K562 (cell line): ENCODE measurements at regions not wholly inside any gene's neighbourhood (a gene's known extent, or its start where the extent isn't known, plus 50 kb on each side); places are given as distances from the start of the nearest gene placed in this dataset.

Experiments
- ATAC-seq: fragments of 200-7000 bp; cut with Tn5 transposase; 3 replicates; pipeline ENCODE4 v1.9.1; 2020; ENCODE audit warnings: moderate library complexity
- BruUV-seq: library from RNA; stranded (reverse); fragments of 400-500 nt; replicated peaks from 2 replicates; lab custom pipeline; 2021; lab: Mats Ljungman, UMichigan
- CTCF ChIA-PET: fragments of 300-600 bp; formaldehyde crosslinking; extraction: SDS; loops from one replicate; lab custom pipeline; 2021; ENCODE audit warnings: low intra/inter-chr PET ratio; lab: Yijun Ruan, JAX
- POLR2A ChIA-PET: fragments of 300-600, 350-650 bp; sonication (Branson Sonifier 250); formaldehyde crosslinking; extraction: SDS; loops from one replicate; lab custom pipeline; 2021; ENCODE audit warnings: antibody characterized with exemption, inconsistent platforms; lab: Yijun Ruan, JAX
- DNase-seq, 4 experiments: peaks; one replicate each; pipeline versions ENCODE4 v3.0.0 to v3.0.0-alpha.2; 2011 to 2018; ENCODE audit warnings: low spot score in 3 of 4, mixed read lengths in 3 of 4; ENCODE audit errors: extremely low read depth in 1 of 4
- FAIRE-seq: peaks from 2 replicates; lab custom pipeline; 2011; peaks lifted over from hg19 to GRCh38; lab: Jason Lieb, UNC
- H2AFZ ChIP-seq: 2 replicates; pipeline ENCODE4 v1.6.0; 2011; ENCODE audit warnings: low read depth, low read length, control low read depth, inconsistent platforms
- H3K27ac ChIP-seq: fragments of 200-600 bp; 3 replicates; pipeline ENCODE4 v1.8.0; 2011; ENCODE audit warnings: low read depth, mild to moderate bottlenecking, control low read depth, inconsistent platforms, low read length, moderate library complexity, mixed read lengths; ENCODE audit errors: extremely low read depth
- H3K27me3 ChIP-seq, 2 experiments: fragments of 300-600 bp in 1 of 2; 2 replicates in 1 of 2; 3 replicates in 1 of 2; pipeline versions ENCODE4 v1.6.0 to v1.8.0; 2011; ENCODE audit warnings: inconsistent platforms in 2 of 2, low read length in 2 of 2, mild to moderate bottlenecking in 1 of 2, mixed read lengths in 1 of 2, moderate library complexity in 1 of 2; ENCODE audit not compliant: control insufficient read depth in 2 of 2, insufficient read depth in 2 of 2
- H3K36me3 ChIP-seq: fragments of 300-600 bp; 3 replicates; pipeline ENCODE4 v1.8.0; 2011; ENCODE audit warnings: mild to moderate bottlenecking, low read length, inconsistent platforms; ENCODE audit not compliant: control insufficient read depth, insufficient read depth
- H3K4me1 ChIP-seq, 2 experiments: fragments of 200-600 bp in 1 of 2; replicated peaks in 1 of 2; 2 replicates in 1 of 2; 3 replicates in 1 of 2; pipeline versions ENCODE4 v1.5.1 to v1.8.0; 2011; ENCODE audit warnings: inconsistent platforms in 2 of 2, low read length in 2 of 2, mild to moderate bottlenecking in 1 of 2, mixed read lengths in 1 of 2, moderate library complexity in 1 of 2; ENCODE audit not compliant: control insufficient read depth in 2 of 2, insufficient read depth in 2 of 2
- H3K4me2 ChIP-seq: 2 replicates; pipeline ENCODE4 v1.6.1; 2011; ENCODE audit warnings: low read length, control low read depth, inconsistent platforms, mixed read lengths; ENCODE audit not compliant: insufficient read depth
- H3K4me3 ChIP-seq: fragments of 200-600 bp; sonication (generic), shearing (Covaris generic); 2 replicates; pipeline ENCODE4 v1.5.1; 2016; ENCODE audit warnings: control low read depth, inconsistent platforms
- H3K79me2 ChIP-seq: fragments of 200-600 bp; 3 replicates; pipeline ENCODE4 v1.8.0; 2011; ENCODE audit warnings: low read length, inconsistent platforms; ENCODE audit not compliant: control insufficient read depth, insufficient read depth
- H3K9ac ChIP-seq, 2 experiments: 2 replicates each; pipeline versions ENCODE4 v1.6.0 to v1.6.1; 2011; ENCODE audit warnings: low read depth in 2 of 2, low read length in 2 of 2, control low read depth in 1 of 2, inconsistent platforms in 1 of 2, mild to moderate bottlenecking in 1 of 2, mixed read lengths in 1 of 2; ENCODE audit not compliant: insufficient read depth in 1 of 2
- H3K9me1 ChIP-seq: one replicate; pipeline ENCODE4 v1.6.0; 2011; ENCODE audit warnings: inconsistent platforms, mild to moderate bottlenecking, low read length, moderate library complexity; ENCODE audit not compliant: control insufficient read depth, insufficient read depth
- H3K9me3 ChIP-seq: replicated peaks from 2 replicates; pipeline ENCODE4 v1.5.1; 2011; ENCODE audit warnings: low read depth, low read length, inconsistent platforms; ENCODE audit not compliant: control insufficient read depth, insufficient read depth
- H4K20me1 ChIP-seq: replicated peaks from 2 replicates; pipeline ENCODE4 v1.6.1; 2011; ENCODE audit warnings: low read length, inconsistent platforms, mixed read lengths; ENCODE audit not compliant: control insufficient read depth, insufficient read depth
- BHLHE40 ChIP-seq: IDR thresholded peaks from 2 replicates; pipeline ENCODE4 v1.6.1; 2011; ENCODE audit warnings: low read length, improper control_type of control experiment
- ELF4 ChIP-seq: fragments of 450-650 bp; formaldehyde crosslinking; IDR thresholded peaks from 2 replicates; pipeline ENCODE4 v1.4.0; 2022; ENCODE audit warnings: missing genetic modification characterization
- HDAC6 ChIP-seq: IDR thresholded peaks from 2 replicates; pipeline ENCODE4 v1.6.1; 2012; ENCODE audit warnings: low read depth, mild to moderate bottlenecking, control low read depth, inconsistent platforms, low read length, moderate library complexity
- KDM1A ChIP-seq, 2 experiments: fragments of 450-650 bp; IDR thresholded peaks; 2 replicates each; pipeline ENCODE4 v1.6.1; 2016; ENCODE audit warnings: mild to moderate bottlenecking in 2 of 2
- NFIC ChIP-seq: fragments of 450-650 bp; IDR thresholded peaks from 2 replicates; pipeline ENCODE4 v1.6.1; 2017; ENCODE audit warnings: mild to moderate bottlenecking, inconsistent platforms
- NFIX ChIP-seq: fragments of 250-450 bp; sonication (Bioruptor Pico); IDR thresholded peaks from 2 replicates; pipeline ENCODE4 v1.4.0; 2020; ENCODE audit warnings: low read depth, mild to moderate bottlenecking, moderate library complexity
- PHB ChIP-seq: fragments of 250-450 bp; sonication (Bioruptor Pico); IDR thresholded peaks from 2 replicates; pipeline ENCODE4 v1.5.0; 2021
- RBM25 ChIP-seq: fragments of 200-400 bp; formaldehyde crosslinking; IDR thresholded peaks from 2 replicates; pipeline ENCODE4 v1.6.1; 2018; ENCODE audit warnings: low read length, low read depth, moderate library complexity; ENCODE audit not compliant: severe bottlenecking
- SREBF1 ChIP-seq: fragments of 150-350 bp; IDR thresholded peaks from 2 replicates; pipeline ENCODE4 v1.6.1; 2014; ENCODE audit warnings: antibody characterized with exemption, low read depth, low read length, borderline replicate concordance
- ZC3H11A ChIP-seq: IDR thresholded peaks from 2 replicates; pipeline ENCODE4 v1.6.1; 2012; ENCODE audit warnings: low read depth, low read length, improper control_type of control experiment
- ZNF143 ChIP-seq: sonication (generic); formaldehyde crosslinking; IDR thresholded peaks from 2 replicates; pipeline ENCODE4 v1.9.0; 2022; ENCODE audit warnings: mild to moderate bottlenecking, missing genetic modification reagents
- ZNF766 ChIP-seq: fragments of 200-800 bp; sonication (Bioruptor generic); conservative IDR thresholded peaks from 2 replicates; pipeline ENCODE4 v1.6.1; 2016; ENCODE audit warnings: missing genetic modification characterization, missing compliant biosample characterization
- WGBS: fragments of 100-300 bp; shearing (Covaris generic); methylation state at CpG from one replicate; pipeline ENCODE4 v1.1.6; 2016; ENCODE audit warnings: low coverage, mixed read lengths; ENCODE audit not compliant: insufficient coverage; ENCODE audit errors: missing lambda C conversion rate; 5-methylcytosine and 5-hydroxymethylcytosine counted together
- in situ Hi-C: fragments of 300-500 bp; cut with MboI; formaldehyde crosslinking; loops from 4 replicates; pipeline ENCODE4 v1.15.0; 2018; ENCODE audit warnings: inconsistent platforms, mixed read lengths
- intact Hi-C: fragments of 100-400 bp; cut with micrococcal nuclease; formaldehyde crosslinking; loops from 2 replicates; pipeline ENCODE4 v1.14.2; 2022
- TF ChIP-seq, protein P1 (sequence below): fragments of 450-650 bp; formaldehyde crosslinking; conservative IDR thresholded peaks from 2 replicates; pipeline ENCODE4 v1.4.0; 2022; ENCODE audit warnings: mild to moderate bottlenecking, missing genetic modification characterization
- TF ChIP-seq, protein P2 (sequence below): sonication (generic); IDR thresholded peaks from 2 replicates; pipeline ENCODE4 v1.6.1; 2016
- TF ChIP-seq, protein P3 (sequence below): fragments of 200-800 bp; sonication (Bioruptor generic); IDR thresholded peaks from 2 replicates; pipeline ENCODE4 v1.6.1; 2017; ENCODE audit warnings: missing genetic modification characterization, missing compliant biosample characterization

DNA sequence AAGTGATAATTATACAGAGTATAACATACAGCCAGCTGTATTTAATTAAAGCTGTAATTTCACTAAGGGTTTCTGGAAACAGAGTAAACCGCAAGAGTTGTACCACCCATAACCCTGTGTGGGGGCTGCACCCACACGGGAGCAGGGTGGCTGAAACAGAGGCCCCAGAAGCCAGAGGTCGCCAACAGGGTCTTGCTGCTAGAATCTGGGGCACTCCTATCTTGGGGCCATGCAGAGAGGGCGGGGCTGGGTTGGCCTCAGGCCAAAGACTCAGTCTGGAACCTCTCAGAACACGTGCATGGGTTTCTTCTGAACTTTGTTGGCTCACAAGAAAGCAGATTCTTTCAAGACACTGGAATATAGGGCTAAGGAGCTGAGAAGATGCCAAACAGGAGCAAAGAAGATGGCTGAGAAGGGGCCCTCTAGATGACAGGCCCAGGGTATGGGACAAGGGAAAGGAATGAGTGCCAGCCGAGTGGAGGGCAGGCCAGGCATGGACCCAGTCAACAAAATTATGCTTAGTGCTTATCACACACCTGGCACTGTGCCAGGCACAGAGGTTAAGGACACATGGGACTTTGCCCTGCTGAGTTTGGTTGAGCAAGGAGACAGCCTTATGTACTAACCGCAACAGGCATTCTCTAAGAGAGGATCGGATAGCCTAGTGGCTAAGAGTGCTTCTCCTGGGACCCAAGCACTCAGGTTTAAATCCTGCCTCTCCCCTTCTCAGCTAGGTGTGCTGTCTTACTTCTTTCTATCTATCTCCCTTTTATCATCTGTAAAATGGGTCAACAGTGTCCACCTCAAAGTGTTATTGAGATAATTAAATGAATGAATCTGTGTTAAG, 96.6 kb upstream of the FOXP4 start:
- Histone ChIP-seq H4K20me1 (peaks cover 37% of the 10 kb centered on the region; the same call in 1 of the 2 replicates), H3K36me3 (no peaks in the 10 kb centered on the region), H3K27me3 (peaks cover 38 to 79% of the 10 kb centered on the region in 2 experiments), H3K9me1 (no peaks in the 10 kb centered on the region), H3K9me3 (no peaks in the 10 kb centered on the region), H3K4me2 (no peak overlapping the region), H3K4me1 (peaks cover 0 to 9% of the 10 kb centered on the region in 2 experiments; a peak in 1 of 5 replicates), H2AFZ (no peak overlapping the region), H3K79me2 (no peaks in the 10 kb centered on the region), H3K4me3 (no peak overlapping the region), H3K9ac (no peak overlapping the region; a peak in 1 of 4 replicates), H3K27ac (no peak overlapping the region)
- ChIA-PET POLR2A (no interaction called here), CTCF (interaction anchor here (0.6 kb wide), 1 partner anchor 276 kb away, joined by 3 read pairs; no protein-coding TSS in a partner anchor)
- 8% methylated on average over 8 of the region's 8 CpGs for WGBS
- in situ Hi-C loops: no loop called here
- DNase-seq (peak in 3 of 4 experiments; percentile 53 to 63 (median 54)), ATAC-seq (peak; percentile 39; the same call in 1 of the 3 replicates), FAIRE-seq (peak; percentile 66)
- TF ChIP-seq HDAC6: no peak
- no peak for TF ChIP-seq ZC3H11A
- TF ChIP-seq ZNF143 (CRISPR knock-in tag): no peak
- peak; percentile 80 for TF ChIP-seq NFIX
- TF ChIP-seq PHB (CRISPR knock-in tag): no peak
- TF ChIP-seq KDM1A (IDR thresholded peaks at IDR 0.05): no peak
- no peak for TF ChIP-seq ELF4 (CRISPR knock-in tag)
- TF ChIP-seq, protein P1, sequence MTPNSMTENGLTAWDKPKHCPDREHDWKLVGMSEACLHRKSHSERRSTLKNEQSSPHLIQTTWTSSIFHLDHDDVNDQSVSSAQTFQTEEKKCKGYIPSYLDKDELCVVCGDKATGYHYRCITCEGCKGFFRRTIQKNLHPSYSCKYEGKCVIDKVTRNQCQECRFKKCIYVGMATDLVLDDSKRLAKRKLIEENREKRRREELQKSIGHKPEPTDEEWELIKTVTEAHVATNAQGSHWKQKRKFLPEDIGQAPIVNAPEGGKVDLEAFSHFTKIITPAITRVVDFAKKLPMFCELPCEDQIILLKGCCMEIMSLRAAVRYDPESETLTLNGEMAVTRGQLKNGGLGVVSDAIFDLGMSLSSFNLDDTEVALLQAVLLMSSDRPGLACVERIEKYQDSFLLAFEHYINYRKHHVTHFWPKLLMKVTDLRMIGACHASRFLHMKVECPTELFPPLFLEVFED (CRISPR knock-in tag): no peak
- peak; percentile 95 for TF ChIP-seq NFIC
- TF ChIP-seq SREBF1: no peak
- TF ChIP-seq, protein P2, sequence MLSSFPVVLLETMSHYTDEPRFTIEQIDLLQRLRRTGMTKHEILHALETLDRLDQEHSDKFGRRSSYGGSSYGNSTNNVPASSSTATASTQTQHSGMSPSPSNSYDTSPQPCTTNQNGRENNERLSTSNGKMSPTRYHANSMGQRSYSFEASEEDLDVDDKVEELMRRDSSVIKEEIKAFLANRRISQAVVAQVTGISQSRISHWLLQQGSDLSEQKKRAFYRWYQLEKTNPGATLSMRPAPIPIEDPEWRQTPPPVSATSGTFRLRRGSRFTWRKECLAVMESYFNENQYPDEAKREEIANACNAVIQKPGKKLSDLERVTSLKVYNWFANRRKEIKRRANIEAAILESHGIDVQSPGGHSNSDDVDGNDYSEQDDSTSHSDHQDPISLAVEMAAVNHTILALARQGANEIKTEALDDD: no peak
- TF ChIP-seq RBM25: peak; percentile 21
- peak; percentile 42; the same call in 1 of the 2 replicates for TF ChIP-seq BHLHE40
- TF ChIP-seq ZNF766: peak; percentile 42; the same call in 1 of the 2 replicates
- TF ChIP-seq, protein P3, sequence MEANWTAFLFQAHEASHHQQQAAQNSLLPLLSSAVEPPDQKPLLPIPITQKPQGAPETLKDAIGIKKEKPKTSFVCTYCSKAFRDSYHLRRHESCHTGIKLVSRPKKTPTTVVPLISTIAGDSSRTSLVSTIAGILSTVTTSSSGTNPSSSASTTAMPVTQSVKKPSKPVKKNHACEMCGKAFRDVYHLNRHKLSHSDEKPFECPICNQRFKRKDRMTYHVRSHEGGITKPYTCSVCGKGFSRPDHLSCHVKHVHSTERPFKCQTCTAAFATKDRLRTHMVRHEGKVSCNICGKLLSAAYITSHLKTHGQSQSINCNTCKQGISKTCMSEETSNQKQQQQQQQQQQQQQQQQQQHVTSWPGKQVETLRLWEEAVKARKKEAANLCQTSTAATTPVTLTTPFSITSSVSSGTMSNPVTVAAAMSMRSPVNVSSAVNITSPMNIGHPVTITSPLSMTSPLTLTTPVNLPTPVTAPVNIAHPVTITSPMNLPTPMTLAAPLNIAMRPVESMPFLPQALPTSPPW (CRISPR knock-in tag): peak; percentile 27; the same call in 1 of the 2 replicates
- BruUV-seq: no TSS peak
- intact Hi-C loops: no loop called here
